NAMALWA (cell line): ENCODE measurements at regions not wholly inside any gene's neighbourhood (a gene's known extent, or its start where the extent isn't known, plus 50 kb on each side); places are given as distances from the start of the nearest gene placed in this dataset.
A peak's percentile ranks its signal among the peaks of the same experiment; 100 is the strongest.

Experiments
- DNase-seq: peaks from one replicate; pipeline ENCODE4 v3.0.0-alpha.2; 2015; ENCODE audit warnings: low spot score

DNA sequence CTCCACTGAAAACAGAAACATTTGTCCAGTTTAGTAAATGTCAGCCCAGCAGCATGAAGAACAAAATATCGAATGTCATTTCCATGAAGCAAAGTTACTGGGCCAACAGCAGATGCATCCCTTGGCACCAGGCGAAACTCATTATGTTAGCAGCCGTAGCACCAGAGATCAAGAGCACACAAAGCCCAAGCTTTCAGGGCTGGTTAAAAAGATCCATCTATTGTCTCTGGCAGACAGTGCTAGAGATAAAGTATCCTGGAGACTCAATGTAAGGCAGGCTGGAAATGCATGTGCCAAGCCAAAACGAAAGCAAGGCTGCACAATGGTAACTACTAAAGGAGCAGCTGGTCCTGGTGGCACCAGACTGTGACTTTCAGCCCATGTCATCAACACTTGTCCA lies 120.3 kb upstream of the PLEKHG7 start:
- no peak for DNase-seq

DNA sequence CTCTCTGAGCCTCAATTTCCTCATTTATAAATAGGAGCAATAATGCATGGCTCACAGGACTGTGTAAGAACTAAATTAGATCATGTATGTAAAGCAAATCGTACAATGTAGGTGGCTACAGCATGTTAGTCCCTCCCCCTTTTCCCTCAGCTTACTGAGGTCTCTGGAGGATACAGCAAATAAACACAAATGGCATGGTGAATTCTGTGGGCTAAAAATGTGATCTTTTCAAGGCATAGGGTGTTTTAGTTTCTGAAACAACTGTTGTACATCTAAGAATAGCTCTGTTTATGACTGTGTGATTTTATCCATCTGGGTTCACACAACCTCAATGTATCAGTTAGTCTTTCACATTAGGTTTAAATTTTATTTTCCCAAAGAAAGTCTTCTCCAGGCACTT lies 121.2 kb upstream of the PLEKHG7 start:
- no peak for DNase-seq

DNA sequence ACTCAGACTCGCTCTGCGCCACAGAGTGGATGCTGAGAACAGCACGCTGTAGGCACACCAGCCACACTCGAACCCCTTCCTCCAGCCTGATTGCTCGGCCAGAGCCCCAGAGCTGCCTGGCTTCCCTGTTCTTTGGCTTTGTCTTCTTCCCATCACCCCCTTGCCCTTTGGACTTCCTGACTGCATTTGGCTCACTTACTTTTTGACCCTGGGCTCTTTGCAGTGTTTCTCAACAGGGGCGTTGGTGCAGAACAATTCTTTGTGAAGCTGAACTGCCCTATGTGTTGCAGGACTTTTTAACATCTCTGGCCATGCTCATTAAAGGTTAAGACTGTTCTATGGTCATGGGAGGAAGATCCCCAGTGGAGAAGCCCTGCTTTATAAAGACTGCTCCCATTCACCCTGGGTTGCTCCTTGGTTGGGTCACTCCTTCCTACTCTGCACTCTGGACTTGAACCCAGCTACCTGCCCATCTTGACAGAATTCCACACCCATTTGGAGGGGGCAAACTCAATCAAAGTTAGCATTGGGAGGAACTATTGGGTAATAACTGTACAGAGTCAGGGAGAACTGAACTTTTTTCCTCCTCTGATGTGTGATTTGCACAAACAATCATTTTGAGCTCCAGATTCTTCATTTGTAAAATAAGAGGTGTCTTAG lies 127.7 kb upstream of the PLEKHG7 start:
- DNase-seq, result no peak

DNA sequence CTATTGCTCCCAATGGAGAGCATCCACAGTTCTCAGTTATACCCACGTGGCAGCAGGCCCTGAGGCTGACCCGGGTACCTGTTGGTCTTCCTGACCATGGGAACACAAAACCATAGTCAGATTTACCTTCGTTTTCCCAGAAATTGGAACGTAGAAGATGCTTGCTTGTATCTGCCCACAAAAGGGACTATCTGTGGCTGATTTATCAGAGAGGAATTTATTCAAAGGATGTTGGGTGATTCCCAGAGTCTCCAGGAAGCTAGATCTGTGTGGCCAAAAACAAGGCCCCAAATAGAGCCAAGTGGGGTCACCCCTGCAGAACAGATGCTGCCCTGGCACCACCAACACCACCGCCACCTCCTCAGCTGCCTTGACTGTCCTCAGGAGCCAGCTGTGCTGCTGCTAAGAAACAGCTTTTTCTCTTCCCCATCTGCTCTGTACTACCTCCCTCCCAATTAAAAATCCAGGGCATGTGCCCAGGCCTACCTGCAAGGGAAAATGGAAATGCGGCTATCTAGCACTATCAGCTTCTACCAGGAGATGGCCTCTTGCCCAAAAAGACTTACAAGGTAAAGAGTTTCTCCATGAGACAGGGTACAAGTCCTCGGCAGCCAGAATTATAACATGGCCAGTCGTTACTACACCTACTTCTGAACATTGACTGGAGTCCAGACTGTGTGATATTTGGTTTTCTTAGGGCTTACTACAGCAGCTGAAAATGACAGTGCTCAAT lies 128.6 kb upstream of the PLEKHG7 start:
- peak; percentile 41 for DNase-seq

DNA sequence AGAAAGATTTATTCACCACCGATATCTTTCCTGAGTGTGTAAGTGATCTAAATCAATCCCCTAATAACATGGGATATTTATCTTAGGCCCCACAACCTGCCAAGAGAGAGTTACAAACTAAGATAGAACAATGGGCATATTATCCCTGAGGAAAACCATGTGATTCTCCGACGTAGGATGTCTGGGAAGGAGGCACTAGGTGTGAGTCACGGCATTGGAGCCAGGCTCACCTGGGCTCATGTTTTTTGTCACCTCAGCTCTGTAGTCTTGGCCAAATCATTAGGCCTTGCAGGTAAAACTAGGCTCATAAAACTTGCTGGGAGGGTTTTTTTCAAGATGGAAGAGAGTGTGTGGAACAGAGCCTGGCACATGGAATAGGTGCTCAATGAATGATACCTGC lies 129.7 kb upstream of the PLEKHG7 start:
- no peak for DNase-seq

DNA sequence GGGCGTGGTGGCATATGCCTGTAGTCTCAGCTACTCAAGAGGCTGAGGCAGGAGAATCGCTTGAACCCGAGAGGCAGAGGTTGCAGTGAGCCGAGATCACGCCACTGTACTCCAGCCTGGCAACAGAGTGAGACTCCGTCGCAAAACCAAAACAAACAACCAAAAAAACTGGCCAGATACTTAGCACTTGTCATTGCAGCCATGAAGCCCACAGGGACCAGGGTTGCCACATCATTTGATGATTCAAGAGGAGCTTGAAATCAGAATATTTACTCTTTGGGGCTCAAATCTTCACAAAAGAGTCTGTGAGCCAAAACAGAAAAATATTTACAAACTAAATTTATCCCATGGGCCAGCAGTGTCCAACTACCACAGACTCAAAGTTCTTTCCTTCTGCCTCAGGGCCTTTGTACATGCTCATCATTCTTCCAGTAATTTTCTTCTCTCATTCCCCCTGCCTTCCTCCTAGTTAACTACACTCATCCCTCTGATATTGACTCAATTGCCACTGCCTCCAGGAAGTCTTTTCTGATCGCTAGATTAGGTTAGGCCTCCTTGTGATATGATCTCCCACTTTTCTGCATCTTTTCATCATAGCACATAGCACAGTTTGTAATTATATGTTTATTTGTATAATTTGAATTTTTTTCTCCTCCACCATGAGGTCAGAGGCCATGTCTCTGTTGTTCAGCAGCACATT lies 130.8 kb upstream of the PLEKHG7 start:
- no peak for DNase-seq

DNA sequence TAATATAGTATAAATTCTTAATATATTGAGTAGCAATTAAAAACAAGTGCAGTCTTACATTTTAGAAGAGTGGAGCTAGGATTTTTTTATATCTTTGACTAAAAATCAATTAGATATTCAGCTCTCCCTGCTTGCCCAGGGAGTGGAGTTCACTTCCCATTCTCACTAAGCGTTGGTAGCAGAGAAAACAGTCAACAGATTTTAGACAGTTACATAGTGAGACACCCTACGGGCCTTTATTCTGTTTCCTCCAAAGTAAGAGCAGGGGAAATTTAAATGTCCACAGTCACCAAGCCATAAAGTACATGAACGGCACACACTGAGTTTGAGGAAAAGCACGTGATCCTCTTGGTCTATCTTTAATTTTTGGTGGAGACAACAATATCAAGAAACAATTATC lies 131.6 kb upstream of the PLEKHG7 start:
- no peak for DNase-seq

DNA sequence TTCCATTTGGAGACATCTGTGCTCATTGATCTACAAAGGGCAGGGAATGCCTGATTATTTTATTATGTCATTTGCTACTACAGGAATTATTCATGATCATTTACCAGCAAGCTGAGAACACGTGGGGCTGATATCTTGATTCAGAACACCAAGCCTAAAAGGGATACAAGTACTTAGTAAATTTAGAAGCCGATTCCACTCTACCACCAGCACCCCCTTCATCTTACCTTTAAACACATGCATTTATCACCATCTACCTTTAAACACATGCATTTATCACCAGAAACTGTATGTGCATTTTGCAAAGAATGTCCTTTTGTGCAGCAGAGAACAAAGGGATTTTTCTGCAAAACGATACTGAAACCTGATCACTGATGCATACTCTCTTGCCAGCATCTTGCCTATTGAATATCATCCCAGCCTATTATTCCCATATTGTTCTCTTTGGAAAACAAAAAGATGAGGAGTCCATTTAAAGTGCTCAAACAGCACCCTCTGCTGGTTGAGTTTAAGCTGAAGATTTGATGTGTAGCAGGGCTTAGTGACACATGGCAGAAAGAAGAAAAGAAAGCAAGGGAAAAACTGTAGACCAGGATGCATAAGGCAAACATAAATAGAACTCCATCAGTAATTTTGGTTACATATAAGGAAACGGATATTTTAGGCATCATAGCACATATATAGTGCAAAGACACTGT lies 132.6 kb upstream of the PLEKHG7 start:
- DNase-seq, result peak; percentile 84

DNA sequence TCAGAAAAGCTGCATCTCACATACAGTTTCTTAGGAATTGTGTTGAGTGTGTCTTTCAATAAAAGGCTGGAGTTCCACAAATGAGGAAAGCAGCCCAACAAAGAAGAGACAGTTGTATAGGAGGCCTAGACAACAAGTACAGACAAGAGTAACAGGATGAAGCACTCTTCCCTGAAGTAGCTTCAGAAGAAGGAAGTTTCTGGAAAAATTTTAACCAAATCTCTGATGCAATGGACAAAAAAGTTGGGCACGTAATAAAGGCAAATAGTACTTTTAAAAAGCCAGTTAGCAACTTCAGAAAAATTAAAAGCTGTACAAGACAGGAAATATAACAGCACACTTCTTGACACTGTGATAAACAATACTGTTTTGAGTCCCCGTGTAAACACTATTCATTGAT lies 134.1 kb upstream of the PLEKHG7 start:
- no peak for DNase-seq

DNA sequence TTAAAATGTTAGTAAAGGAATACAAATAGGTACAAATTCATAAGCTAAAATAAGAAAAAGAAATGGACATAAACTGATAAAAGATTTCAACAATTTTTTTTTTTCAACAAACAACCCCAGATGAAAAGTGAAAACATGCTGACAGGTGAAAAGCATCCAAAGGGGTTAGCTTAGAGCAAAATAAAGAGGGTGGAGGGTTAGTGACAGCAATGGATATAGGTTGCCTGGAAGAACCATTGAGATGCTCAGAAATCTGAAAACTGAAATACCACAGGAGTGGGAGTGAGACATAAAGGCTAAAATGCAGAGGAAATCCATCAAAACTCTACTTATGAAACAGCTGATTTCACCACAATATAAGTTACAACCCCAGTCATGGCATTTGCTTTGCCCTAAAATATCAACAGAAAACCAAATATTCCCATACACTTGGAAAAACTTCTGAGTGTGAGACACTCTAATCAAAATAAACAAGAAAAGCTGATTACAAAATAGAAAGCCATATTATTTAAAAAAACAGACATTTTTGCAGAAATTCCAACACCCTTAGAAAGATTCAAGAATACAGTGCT lies 136.3 kb upstream of the PLEKHG7 start:
- DNase-seq, result no peak

DNA sequence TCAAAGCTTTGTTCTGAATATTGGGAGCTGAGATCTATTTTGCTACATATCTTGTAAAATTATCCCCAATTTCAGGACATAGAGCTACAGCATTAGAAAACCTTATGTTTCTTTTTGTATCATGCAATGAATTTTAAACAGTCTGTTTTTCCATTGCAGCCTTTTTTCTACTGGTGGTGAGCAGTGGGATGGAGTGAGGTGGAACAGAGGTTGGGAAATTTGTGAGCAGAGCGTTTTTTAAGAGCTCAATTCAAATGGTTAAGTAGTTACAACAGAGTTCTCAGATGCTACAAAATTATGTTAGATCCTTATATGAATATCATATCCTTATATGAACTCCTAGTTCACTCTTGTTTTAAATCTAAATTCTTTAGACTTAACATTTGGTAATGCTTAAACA lies 139.0 kb upstream of the PLEKHG7 start:
- no peak for DNase-seq

DNA sequence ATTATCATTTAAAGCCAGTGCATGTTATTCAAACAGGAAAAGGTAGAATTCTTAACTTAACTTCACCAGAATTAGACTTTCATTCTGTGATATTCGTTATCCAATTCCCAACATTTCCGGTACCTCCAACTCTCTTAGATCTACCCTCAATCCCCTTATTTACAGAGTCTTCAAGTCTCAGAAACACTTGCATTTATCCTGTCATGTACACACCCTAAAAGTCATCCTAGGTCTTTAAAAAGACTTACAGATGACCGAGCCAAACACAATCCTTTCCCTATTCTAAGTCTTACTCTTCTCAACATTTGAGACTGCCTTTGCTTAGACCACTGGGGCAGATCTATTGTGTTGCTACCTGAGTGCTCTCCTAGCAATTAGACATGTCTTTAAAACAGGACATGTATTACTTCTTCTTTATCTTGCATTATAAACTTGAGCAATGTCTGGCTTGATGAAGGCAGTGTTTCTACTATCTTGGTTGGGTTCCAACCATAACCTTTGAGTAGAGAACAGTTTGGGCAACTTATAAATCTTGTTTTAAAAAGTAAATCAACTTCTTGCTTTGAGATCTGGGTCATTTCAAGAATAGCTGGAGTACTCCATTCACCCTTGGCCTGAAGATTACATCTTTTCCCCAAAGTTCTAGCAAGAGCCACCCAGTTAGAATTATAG lies 140.6 kb upstream of the PLEKHG7 start:
- DNase-seq, result no peak

DNA sequence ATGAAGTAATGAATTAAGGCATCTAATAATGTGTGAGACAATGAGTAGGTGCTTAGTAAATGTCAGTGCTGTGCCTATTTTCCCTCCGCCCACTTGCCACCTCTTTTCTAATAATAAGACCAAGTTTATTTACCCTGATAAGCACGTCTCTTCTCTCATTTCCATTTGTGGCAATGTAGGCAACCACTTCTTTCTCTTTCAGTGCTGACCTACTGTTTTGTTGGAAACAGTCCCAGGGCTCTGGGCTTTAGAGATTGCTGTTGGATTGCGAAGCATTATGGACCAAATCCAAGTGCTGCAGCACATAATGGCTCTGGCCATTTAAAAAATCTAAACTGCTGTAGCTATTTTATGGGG lies 141.3 kb upstream of the PLEKHG7 start:
- no peak for DNase-seq

DNA sequence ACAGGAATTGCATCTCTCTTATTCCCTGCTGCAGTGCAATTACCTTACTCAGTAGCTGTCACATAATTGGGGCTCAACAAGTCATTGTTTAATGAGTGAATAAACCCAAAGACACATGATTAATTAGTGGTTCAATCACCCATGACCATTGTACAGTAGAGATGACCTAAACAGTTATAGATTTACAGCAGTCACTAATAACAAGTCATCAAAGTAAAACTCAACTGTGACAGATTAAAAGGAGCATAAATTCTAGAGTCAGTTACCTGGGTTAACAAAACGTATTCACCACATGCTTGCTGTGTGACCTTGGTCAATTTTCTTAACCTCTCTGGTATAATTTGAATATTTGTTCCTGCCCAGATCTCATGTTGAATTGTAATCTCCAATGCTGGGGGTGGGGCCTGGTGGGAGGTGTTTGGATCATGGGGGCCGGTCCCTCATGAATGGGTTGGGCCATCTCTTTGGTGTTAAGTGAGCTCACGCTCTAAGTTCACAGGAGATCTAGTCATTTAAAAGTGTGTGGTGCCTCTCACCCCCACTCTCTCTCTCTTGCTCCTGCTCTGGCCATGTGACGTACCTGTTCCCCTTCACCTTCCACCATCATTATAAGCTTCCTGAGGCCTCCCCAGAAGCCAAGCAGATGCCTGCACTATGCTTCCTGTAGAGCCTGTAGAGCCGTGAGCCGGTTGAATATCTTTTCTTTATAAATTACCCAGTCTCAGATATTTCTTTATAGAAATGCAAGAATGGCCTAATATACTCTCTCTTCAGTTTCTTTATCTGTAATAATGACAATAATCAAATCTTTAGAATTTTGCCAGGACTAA lies 141.9 kb upstream of the PLEKHG7 start:
- DNase-seq, result no peak

DNA sequence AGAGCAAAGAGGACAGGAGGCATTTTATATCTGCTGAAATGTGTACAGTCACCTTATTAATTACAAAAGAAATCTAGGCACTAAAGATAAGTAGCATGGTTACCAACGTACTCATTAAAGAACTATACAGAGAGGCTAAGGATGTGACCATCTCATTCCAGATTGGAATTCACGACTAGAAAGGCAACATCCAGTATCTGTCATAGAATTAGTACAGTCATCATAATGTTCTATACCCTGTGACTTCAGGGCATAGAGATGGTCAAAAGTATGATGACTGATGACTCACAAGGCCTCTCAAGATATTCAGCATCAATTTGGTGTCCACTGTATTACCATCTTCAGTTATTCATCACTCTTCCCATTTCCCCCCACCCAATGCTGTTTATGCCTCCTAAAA lies 144.0 kb upstream of the PLEKHG7 start:
- no peak for DNase-seq

DNA sequence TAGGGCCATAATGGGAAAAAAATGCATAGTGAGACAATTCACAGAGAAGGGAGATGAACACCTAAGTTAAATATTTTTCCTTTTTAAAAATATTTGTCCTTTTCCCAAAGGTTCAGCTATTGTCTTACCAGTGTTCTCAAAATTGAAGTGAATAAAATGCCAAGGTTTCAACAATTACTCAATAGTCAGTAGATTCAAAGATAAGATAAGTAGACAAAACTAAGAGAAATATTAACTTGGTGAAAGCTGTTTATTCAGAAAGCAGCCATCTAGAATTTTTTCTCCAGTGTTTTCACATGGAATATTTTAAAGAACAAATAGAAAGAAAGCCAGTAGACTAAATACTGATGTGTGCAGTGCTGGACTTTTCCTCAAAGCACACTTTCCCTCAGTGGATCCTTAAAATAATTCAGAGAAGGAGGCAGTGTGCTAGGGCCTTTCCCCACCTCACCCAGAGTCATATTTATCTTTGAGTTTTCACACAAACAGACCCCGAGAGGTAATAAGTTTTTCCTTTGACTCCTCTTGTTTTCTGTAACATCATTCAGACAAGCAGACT lies 144.5 kb upstream of the PLEKHG7 start:
- no peak for DNase-seq

DNA sequence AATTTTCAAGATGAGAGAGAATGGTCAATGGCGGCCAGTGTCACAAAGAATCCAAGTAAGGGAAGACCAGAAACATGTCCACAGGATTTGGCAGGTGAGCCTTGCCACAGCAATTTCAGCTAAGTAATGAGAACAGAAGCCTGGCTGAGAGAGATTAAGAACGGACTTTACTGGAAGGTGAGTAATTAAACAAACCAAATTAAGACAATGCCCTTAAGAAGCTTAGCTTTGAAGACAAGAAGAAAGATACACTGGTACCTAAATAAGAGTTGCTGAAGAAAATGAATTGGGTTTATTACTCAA lies 145.4 kb upstream of the PLEKHG7 start:
- DNase-seq, result no peak

DNA sequence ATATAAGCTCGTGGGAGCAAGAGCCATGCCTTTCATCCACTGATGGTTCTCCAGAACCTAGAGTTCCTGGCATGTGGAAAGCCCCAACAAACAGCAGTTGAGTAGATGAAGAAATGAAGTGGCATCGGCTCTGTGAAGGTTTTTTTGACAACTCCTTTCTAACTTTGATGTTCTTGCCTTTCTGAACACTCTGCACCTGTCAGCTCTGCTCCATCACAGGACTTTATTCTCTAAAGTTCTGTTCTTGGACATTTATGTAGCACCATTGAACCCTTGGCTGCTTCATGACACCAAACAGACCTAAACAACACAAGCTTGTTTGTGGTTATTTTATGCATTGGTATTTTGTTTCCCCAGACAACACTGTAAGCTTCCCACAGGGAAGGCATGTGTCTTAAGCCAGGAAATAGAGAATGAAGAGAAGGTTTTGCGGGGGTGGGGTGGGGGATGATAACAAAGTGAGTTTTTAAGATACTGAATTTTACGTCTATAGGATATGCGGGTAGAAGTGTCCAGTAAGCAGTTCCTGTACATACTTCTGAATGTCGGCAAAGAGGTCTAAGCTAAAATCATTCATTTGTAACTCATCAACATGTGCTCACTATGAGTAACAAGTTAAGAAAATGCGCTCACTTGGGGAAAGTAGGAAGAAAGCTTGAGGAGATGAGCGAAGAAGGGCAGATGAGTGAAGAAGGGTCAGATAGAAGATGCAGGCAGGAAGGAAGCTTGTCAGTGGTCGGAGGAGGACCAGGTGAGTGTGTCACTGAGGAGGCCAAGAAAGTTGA lies 146.0 kb upstream of the PLEKHG7 start:
- DNase-seq, result no peak

DNA sequence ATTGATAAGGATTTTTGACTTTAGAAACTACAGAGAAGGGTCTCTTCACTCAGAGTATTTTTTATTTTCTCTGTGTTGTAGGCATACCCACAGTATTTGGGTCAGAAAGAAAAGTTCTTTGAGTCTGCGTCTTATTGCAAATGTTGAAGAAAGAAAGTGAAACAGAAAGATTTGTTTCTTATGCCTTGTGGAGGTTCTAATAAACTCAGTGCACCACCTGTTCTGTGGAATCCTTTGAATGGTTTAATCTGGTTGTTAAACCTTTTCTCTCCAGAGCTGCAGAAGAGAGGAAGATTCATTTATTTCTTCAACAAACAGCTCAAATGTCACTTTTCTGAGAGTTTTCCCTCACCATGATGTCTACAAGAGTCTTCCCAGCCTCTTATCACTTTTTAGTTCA lies 146.6 kb upstream of the PLEKHG7 start:
- DNase-seq, result peak; percentile 20
